ENCODE measurements at regions not wholly inside any gene's neighbourhood (a gene's known extent, or its start where the extent isn't known, plus 50 kb on each side); places are given as distances from the start of the nearest gene placed in this dataset.
"Not testable (repeated sequence)": the region's sequence is repeated elsewhere in the genome, so short reads cannot be mapped to it uniquely, and the experiment has no call there.

- no peak for DNase-seq
Observed at GRCh38 chr20:43836790-43837189, 77.9 kb upstream of the TOX2 start.

- no peak for DNase-seq
Observed at GRCh38 chr20:43835944-43836508, 78.6 kb upstream of the TOX2 start.

- no peak for DNase-seq
Observed at GRCh38 chr20:43833511-43834395, 80.9 kb upstream of the TOX2 start.

- no peak for DNase-seq
Observed at GRCh38 chr20:43832961-43833360, 81.7 kb upstream of the TOX2 start.

GRCh38 chr20:43832096-43832816 is 82.4 kb upstream of the TOX2 start:
- no peak for DNase-seq

GRCh38 chr20:43831481-43832065 is 83.1 kb upstream of the TOX2 start:
- no peak for DNase-seq

- no peak for DNase-seq
Observed at GRCh38 chr20:43830883-43831282, 83.8 kb upstream of the TOX2 start.

- DNase-seq: no peak
Observed at GRCh38 chr20:43829951-43830690, 84.5 kb upstream of the TOX2 start.

- DNase-seq: no peak
Observed at GRCh38 chr20:43827940-43828562, 86.6 kb upstream of the TOX2 start.

- DNase-seq: not testable (repeated sequence)
Observed at GRCh38 chr20:43826943-43827342, 87.7 kb upstream of the TOX2 start.

GRCh38 chr20:43825581-43825980 is 89.1 kb upstream of the TOX2 start:
- DNase-seq: no peak

- no peak for DNase-seq
Observed at GRCh38 chr20:43825051-43825402, 89.6 kb upstream of the TOX2 start.

- no peak for DNase-seq
Observed at GRCh38 chr20:43824309-43825050, 90.2 kb upstream of the TOX2 start.

GRCh38 chr20:43821795-43822194 is 92.9 kb upstream of the TOX2 start:
- DNase-seq: no peak

GRCh38 chr20:43820731-43821330 is 93.8 kb upstream of the TOX2 start:
- no peak for DNase-seq

- DNase-seq: no peak
Observed at GRCh38 chr20:43812216-43812615, 85.4 kb upstream of the GTSF1L start.

- DNase-seq: no peak
Observed at GRCh38 chr20:43809206-43809819, 82.5 kb upstream of the GTSF1L start.

- no peak for DNase-seq
Observed at GRCh38 chr20:43804781-43805180, 78.0 kb upstream of the GTSF1L start.

- DNase-seq: no peak
Observed at GRCh38 chr20:43803276-43803675, 76.5 kb upstream of the GTSF1L start.

GRCh38 chr20:43800186-43800585 is 73.4 kb upstream of the GTSF1L start:
- no peak for DNase-seq

GRCh38 chr20:43799741-43800140 is 72.9 kb upstream of the GTSF1L start:
- DNase-seq: no peak

Data from activated CD8-positive, alpha-beta memory T cell treated with anti-CD3 and anti-CD28 coated beads, Interleukin-2, amount 50 U/mL, for 4 hours (primary cell).